ENCODE measurements at regions not wholly inside any gene's neighbourhood (a gene's known extent, or its start where the extent isn't known, plus 50 kb on each side); places are given as distances from the start of the nearest gene placed in this dataset.

- DNase-seq (ENCODE audit: low read depth in 2 of 2) = no peak
- no peak for TF ChIP-seq CTCF (IDR thresholded peaks at IDR 0.05; ENCODE audit: low read depth, low read length)
- H3K4me3 ChIP-seq (replicated peaks in 1 of 2; ENCODE audit: low read depth in 2 of 2, low read length in 2 of 2) = no peak overlapping the region
Measured at GRCh38 chr2:186980787-186981550, 132.0 kb upstream of the ZSWIM2 start.

- no peak for TF ChIP-seq CTCF (IDR thresholded peaks at IDR 0.05; ENCODE audit: low read depth, low read length)
- DNase-seq (ENCODE audit: low read depth in 2 of 2) = no peak
- no peak overlapping the region for H3K4me3 ChIP-seq (replicated peaks in 1 of 2; ENCODE audit: low read depth in 2 of 2, low read length in 2 of 2)
Measured at GRCh38 chr2:186980117-186980442, 131.1 kb upstream of the ZSWIM2 start.

GRCh38 chr2:186979439-186980116 lies 130.6 kb upstream of the ZSWIM2 start:
- DNase-seq (ENCODE audit: low read depth in 2 of 2) = no peak
- no peak for TF ChIP-seq CTCF (IDR thresholded peaks at IDR 0.05; ENCODE audit: low read depth, low read length)

GRCh38 chr2:186977433-186978045 lies 128.6 kb upstream of the ZSWIM2 start:
- no peak overlapping the region for H3K4me3 ChIP-seq (replicated peaks in 1 of 2; ENCODE audit: low read depth in 2 of 2, low read length in 2 of 2)
- no peak for DNase-seq (ENCODE audit: low read depth in 2 of 2)
- TF ChIP-seq CTCF (IDR thresholded peaks at IDR 0.05; ENCODE audit: low read depth, low read length) = no peak

More at GRCh38 chr2:186979439-186980116, 130.6 kb upstream of the ZSWIM2 start:
- no peak overlapping the region for H3K4me3 ChIP-seq (replicated peaks in 1 of 2; ENCODE audit: low read depth in 2 of 2, low read length in 2 of 2)

- TF ChIP-seq CTCF (IDR thresholded peaks at IDR 0.05; ENCODE audit: low read depth, low read length) = no peak
- no peak for DNase-seq (ENCODE audit: low read depth in 2 of 2)
- no peak overlapping the region for H3K4me3 ChIP-seq (replicated peaks in 1 of 2; ENCODE audit: low read depth in 2 of 2, low read length in 2 of 2)
Measured at GRCh38 chr2:186976329-186976728, 127.4 kb upstream of the ZSWIM2 start.

GRCh38 chr2:186972281-186972970 lies 123.5 kb upstream of the ZSWIM2 start:
- DNase-seq (ENCODE audit: low read depth in 2 of 2) = no peak
- H3K4me3 ChIP-seq (replicated peaks in 1 of 2; ENCODE audit: low read depth in 2 of 2, low read length in 2 of 2) = no peak overlapping the region
- TF ChIP-seq CTCF (IDR thresholded peaks at IDR 0.05; ENCODE audit: low read depth, low read length) = no peak

Measured in cardiac fibroblast (primary cell).